Peyer's patch (tissue), 4 donors: ENCODE measurements at regions not wholly inside any gene's neighbourhood (a gene's known extent, or its start where the extent isn't known, plus 50 kb on each side); places are given as distances from the start of the nearest gene placed in this dataset.

Source experiments
- CTCF ChIP-seq, 6 experiments: fragments of 450-650 bp in 4 of 6; fragments of 200-600 bp in 2 of 6; sonication (generic) in 1 of 6; IDR thresholded peaks; one replicate each; pipeline ENCODE4 v1.5.1; 2017 to 2019; ENCODE audit warnings: antibody characterized with exemption in 6 of 6, mild to moderate bottlenecking in 3 of 6, moderate library complexity in 1 of 6
- POLR2A ChIP-seq, 2 donors: fragments of 450-650 bp; IDR thresholded peaks; one replicate each; pipeline ENCODE4 v1.5.1; 2017; ENCODE audit warnings: antibody characterized with exemption in 2 of 2, mild to moderate bottlenecking in 2 of 2, moderate library complexity in 2 of 2

GRCh38 chr1:70707214-70707613 lies 296.1 kb downstream of the CTH start:
- TF ChIP-seq CTCF (IDR thresholded peaks at IDR 0.05) (no peak), POLR2A (IDR thresholded peaks at IDR 0.05) (no peak)
